ENCODE measurements at regions not wholly inside any gene's neighbourhood (a gene's known extent, or its start where the extent isn't known, plus 50 kb on each side); places are given as distances from the start of the nearest gene placed in this dataset.

DNA sequence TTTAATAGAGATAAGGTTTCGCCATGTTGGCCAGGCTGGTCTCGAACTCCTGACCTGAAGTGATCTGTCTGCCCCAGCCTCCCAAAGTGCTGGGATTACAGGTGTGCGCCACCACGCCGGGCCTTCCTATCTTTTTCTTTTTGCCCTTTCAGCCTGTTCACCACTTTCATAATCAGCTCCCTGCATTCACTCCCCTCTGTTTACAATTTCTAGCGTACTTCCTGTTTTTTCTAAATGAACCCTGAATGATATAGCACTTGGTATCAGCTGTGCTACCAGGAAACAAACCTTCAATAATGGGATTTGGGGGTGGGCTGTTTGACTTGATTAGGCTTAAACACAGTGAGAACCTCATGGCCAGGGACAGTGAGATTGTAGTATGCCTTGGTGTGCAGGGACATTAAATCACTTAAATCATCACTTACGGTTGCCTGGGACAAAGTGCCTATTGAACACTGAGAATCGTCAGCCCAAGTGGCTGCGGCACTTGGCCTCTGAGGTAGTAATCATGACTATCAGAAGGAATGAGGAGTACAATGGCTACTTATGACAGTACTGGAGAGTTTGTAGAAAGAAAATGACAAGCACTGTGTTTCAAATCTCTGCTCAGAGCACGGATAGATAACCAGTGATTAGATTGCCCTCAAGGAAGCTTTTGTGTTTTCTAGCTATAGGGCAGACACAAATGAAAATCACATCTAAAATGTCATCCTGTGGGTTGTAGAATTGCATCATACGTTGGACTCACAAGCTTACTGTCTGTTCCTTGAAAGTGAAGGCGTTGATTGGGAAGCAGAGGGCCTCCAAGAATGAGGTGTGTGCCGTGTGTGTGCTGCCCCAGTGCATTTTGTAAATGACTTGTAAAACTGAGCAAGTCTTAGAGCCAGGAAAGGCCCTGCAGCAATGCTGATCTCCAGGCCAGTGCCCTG lies 661.8 kb downstream of the MATN1 start:
- no peak for DNase-seq

- no peak for DNase-seq
These were observed 662.6 kb downstream of the MATN1 start for GRCh38 chr1:30060738-30061137.

DNA sequence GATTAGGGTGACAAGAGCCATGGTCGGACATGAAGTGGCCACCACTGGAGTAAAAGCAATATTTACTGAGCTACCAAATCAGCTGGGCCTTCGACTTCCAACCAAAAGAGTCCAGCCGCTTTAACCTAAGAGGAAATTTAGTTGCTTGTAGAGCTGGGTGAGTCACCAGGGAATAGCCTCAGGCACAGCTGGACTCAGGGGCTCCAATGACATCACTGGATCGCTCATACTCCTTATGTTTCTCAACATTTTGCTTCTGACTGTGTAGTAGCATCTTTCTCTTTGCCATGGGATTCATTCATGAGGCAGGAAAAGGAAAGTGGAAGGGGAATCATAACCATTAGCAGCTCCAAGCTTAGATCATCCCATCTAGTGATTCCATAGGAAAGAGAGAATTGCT lies 664.4 kb downstream of the MATN1 start:
- no peak for DNase-seq

GRCh38 chr1:30054126-30054525 lies 669.3 kb downstream of the MATN1 start:
- DNase-seq = no peak

DNA sequence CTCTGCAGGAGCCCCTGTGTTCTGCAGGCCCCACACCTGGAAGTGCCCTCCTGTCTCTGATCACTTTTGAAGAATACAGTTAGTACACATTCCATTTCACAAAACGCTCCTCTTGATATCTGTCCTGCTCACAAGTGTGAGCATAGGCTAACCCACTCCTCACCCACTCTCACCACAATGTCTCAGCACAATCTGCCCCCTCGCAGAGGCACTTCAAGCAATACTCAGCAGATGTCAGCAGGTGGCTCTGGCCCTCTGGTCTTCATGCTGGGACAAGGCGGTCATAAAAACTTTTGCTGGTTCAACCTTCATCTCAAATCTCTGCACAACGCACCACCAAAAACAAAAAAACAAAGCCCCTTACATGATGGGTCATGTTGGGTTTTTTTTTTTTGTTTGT lies 671.2 kb downstream of the MATN1 start:
- no peak for DNase-seq

DNA sequence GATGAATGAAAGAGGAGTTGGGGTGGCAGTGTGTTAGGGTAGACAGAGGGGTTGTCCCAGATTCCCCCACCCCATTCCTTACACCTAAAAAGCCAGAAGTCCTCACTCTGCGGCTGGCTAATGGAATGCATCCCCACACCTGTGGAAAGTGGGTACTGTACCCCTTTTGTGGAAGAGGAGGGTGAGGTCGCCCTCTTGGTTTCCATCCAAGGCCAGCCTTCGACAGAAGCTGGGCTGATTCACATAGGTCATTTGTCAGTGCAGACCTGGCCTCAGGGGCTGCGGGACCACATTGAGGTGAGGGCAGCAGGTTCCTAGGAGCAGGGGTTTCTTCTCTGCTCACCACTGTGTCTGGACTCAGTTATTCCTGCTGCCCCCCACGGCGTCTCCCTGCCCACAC lies 671.6 kb downstream of the MATN1 start:
- DNase-seq = no peak

GRCh38 chr1:30049748-30050296 lies 673.6 kb downstream of the MATN1 start:
- DNase-seq = no peak

DNA sequence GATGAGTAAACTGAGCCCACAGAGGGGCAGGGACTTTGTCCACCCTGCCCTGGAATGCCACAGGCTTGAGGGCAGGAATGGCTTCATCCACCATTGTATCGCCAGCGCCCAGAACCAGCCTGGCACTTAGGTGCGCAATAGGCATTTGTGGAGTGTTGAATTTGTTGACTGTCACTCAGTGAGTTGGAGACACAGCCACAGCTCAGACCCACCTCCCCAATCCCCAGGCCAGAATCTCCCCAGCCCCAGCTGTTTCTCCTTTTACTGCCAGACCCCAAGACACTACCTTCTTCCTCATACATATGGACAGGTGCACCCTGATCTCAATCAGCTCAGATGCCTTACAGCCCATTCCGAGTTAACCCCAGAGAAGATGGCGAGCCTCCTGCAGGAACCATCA lies 674.5 kb downstream of the MATN1 start:
- DNase-seq = no peak

DNA sequence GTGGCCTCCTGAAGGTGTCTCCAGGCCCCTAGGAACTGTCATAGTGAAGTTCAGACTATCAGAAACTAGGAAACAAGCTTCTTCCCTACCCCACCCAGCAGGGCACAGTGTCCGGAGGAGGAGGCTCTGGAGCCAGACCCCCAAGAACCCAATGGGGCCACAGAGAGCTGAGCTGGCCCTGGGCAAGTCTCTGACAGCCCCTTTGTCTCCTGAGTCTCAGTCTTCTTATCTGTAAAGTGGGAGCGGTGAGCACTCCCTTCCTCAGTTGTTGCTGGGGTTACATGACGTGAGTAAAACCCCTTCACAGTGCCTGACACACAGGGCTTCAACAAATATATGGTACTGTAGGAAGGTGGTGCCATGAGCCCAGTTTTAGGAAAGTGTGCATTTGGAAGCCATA lies 675.8 kb downstream of the MATN1 start:
- DNase-seq = no peak

- DNase-seq = no peak
These were observed 676.6 kb downstream of the MATN1 start for GRCh38 chr1:30046751-30047150.

DNA sequence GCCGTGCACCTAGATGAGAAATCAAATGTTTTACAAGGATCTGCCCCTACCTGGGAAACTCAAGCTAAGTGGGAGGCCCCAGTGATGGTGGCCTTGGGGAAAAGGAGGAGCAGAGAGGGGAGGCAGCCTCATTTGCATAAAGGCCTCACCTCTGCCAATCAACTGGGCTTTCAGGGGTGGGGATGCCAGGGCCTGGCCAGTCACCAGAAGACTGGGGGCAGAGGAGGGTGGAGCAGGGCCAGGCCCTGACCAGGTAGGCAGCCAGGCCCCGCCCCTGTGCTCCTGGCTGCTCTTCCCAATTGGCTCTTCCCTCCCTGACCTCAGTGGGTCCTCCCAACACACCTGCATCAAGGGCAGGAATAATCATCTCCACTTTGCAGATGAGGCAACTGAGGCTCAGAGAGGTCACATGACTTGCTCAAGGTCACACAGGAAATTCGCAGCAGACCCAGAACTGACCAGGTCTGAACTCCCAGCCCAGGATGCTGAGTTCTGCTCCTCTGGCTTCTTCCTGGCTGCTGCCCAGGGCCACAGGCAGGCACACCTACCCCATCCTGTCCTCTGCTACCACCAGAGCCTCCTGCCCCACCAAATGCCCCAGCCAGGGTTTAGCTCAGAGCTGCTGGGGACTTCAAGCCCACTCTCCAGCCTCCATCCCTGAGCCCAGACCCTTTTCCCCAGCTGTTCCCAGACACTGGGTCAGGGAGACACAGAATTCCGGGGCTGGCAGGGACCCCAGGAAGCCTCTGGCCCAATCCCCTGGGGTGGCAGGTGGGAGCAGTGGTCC lies 677.9 kb downstream of the MATN1 start:
- DNase-seq = no peak

GRCh38 chr1:30044656-30045144 lies 678.7 kb downstream of the MATN1 start:
- no peak for DNase-seq

GRCh38 chr1:30043731-30044408 lies 679.5 kb downstream of the MATN1 start:
- no peak for DNase-seq

DNA sequence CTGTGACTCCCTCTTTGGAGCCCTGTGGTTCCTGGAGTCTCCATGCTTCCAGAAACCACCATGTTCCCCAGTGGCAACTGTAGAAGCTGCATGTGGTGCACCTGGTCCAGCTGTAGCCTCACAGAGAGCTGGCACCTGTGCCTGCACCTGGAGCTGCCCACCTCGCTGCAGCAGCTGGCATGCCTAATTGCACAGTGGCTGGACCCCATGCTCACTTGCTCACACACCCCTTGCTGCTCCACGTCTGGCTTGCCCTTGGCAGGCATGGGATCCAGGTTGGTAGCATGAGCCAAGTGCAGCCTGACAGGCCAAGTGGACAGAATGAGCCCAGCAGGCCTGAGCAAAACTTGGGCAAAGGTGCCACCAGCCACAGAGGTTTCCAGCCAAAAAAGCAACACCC lies 680.1 kb downstream of the MATN1 start:
- DNase-seq = no peak

DNA sequence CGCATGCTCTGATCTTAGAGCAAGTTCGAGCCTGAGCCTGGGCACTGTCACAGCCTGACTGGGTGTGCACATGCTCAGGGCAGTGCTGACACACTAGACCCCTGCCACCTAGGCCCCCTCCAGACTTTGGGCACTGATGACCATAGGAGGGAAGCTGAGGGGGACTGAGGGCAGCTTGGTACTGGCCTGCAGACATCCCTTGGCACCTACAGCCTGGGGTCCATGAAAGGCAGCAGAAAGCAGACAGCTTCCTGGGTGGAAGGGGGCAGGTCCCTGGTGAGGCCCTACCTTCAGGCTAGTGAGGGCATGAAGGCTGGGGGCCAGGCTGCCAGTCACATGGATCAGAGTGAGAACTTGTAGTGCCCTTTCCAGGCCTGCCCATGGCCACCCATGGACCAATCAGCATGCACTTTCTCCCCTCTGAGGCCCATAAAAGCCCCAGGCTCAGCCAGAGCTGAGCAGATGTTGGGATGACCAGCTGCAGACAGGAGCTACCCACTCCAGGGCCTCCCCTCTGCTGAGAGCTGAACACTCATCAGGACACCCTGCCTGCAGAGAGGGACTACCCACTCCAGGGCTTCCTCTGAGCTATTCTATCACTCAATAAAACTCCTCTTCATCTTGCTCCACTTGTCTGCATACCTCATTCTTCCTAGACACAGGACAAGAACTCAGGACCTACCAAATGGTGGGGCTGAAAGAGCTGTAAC lies 680.8 kb downstream of the MATN1 start:
- no peak for DNase-seq

GRCh38 chr1:30041741-30042437 lies 681.5 kb downstream of the MATN1 start:
- DNase-seq = no peak

- no peak for DNase-seq
These were observed 683.0 kb downstream of the MATN1 start for GRCh38 chr1:30040081-30041019.

DNA sequence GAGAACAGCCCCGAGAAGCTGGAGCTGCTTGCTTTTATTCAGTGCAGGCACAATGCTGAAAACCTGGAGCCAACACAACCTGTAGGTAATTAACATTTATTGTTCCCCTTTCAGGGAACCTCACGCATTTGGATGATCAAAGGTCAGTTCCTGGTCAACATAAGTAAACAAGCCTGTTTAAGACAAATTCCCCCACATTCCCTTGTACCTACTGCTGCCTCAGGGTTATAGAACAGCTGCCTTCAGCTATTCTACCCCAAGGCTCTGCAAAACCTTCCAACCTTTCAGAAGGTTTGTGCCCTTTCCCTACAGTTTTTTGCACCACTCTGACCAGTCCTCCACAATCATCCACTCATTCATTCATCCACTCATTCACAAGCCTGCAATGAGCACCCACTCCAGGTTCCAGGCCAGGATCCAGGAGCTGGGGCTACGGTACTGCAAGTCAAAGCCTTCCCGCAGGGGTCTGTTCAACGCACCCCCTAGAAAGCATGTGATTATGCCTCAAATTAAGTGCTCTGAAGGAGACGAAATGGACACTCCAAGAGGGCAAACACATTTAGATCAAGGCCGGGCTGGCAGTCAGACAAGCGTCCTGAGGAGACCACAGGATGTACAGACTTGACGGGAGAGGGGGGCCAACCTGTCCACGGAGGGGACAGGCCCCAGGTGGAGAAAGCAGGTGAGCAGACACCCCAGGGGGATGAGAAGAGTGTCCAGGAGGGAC lies 683.9 kb downstream of the MATN1 start:
- no peak for DNase-seq

- DNase-seq = no peak
These were observed 685.0 kb downstream of the MATN1 start for GRCh38 chr1:30038134-30039025.

Measured in CD4-positive, alpha-beta T cell treated with Interleukin-17A for 1 hour (primary cell).